ENCODE measurements at regions not wholly inside any gene's neighbourhood (a gene's known extent, or its start where the extent isn't known, plus 50 kb on each side); places are given as distances from the start of the nearest gene placed in this dataset.

GRCh38 chr1:5386371-5386770 is 605.9 kb downstream of the NPHP4 start:
- Histone ChIP-seq H3K27me3 (replicated peaks in 1 of 2; ENCODE audit: control insufficient read depth in 2 of 2, insufficient read depth in 2 of 2, low read length in 1 of 2) (no peaks in the 10 kb centered on the region), H3K4me3 (no peak overlapping the region), H3K4me1 (ENCODE audit: control insufficient read depth, insufficient read depth, low read length) (no peaks in the 10 kb centered on the region), H3K4me2 (ENCODE audit: control insufficient read depth, insufficient read depth) (no peak overlapping the region), H2AFZ (ENCODE audit: control insufficient read depth, low read depth, low read length) (no peak overlapping the region), H3K36me3 (ENCODE audit: control insufficient read depth in 2 of 2, insufficient read depth in 2 of 2, low read length in 1 of 2) (no peaks in the 10 kb centered on the region), H3K27ac (ENCODE audit: control insufficient read depth, insufficient read depth) (no peak overlapping the region), H3K79me2 (ENCODE audit: control insufficient read depth, insufficient read depth, low read length) (no peaks in the 10 kb centered on the region), H4K20me1 (ENCODE audit: control insufficient read depth, insufficient read depth) (no peaks in the 10 kb centered on the region), H3K9me3 (replicated peaks; ENCODE audit: control insufficient read depth, insufficient read depth, low read length) (no peaks in the 10 kb centered on the region), H3K9ac (ENCODE audit: control insufficient read depth, insufficient read depth, low read length) (no peak overlapping the region)
- ATAC-seq = no peak
- FAIRE-seq = no peak
- 34% methylated on average over 3 of the region's 3 CpGs for WGBS (ENCODE audit: insufficient coverage, insufficient replicate concordance, low lambda C conversion rate, missing lambda C conversion rate)
- in situ Hi-C loops (cut with MboI) (no loop called here), intact Hi-C loops (cut with micrococcal nuclease; ENCODE audit: unreplicated experiment) (no loop called here)
- SMC1A ChIA-PET (ENCODE audit: uncharacterized antibody, unreplicated experiment) = no interaction called here
- TF ChIP-seq NR2C1 (IDR thresholded peaks at IDR 0.05) (no peak), USF1 (IDR thresholded peaks at IDR 0.05; ENCODE audit: borderline replicate concordance, extremely low read length, insufficient read depth, low read depth, low read length) (no peak), MYB (IDR thresholded peaks at IDR 0.05; ENCODE audit: borderline replicate concordance, low read depth, low read length) (no peak), BMI1 (IDR thresholded peaks at IDR 0.05; ENCODE audit: borderline replicate concordance) (no peak), CBX5 (IDR thresholded peaks at IDR 0.05; ENCODE audit: low read depth) (no peak), SPI1 (IDR thresholded peaks at IDR 0.05; ENCODE audit: borderline replicate concordance, insufficient read depth, low read depth, low read length) (no peak), RFX5 (IDR thresholded peaks at IDR 0.05; ENCODE audit: low read depth, low read length) (no peak), IRF4 (IDR thresholded peaks at IDR 0.05; ENCODE audit: low read depth, low read length) (no peak), KDM1A (IDR thresholded peaks at IDR 0.05; ENCODE audit: borderline replicate concordance) (no peak), ESRRA (IDR thresholded peaks at IDR 0.05; ENCODE audit: low read length) (no peak), NRF1 (conservative IDR thresholded peaks at IDR 0.05; ENCODE audit: low read depth, low read length) (no peak), ZZZ3 (IDR thresholded peaks at IDR 0.05; ENCODE audit: control insufficient read depth, insufficient read length, low read depth) (no peak), ASH2L (IDR thresholded peaks at IDR 0.05; ENCODE audit: borderline replicate concordance, low read depth) (no peak), ZNF622 (IDR thresholded peaks at IDR 0.05) (no peak), RBBP5 (conservative IDR thresholded peaks at IDR 0.05) (no peak)
- no TSS peak for BruUV-seq (replicated peaks)
- RAD21 ChIA-PET (ENCODE audit: unreplicated experiment) = no interaction called here
- CTCF ChIA-PET = no interaction called here
- POLR2A ChIA-PET = no interaction called here
- DNase-seq (ENCODE audit: low read depth, low spot score) = no peak
